IMR-90 (cell line): ENCODE measurements at regions not wholly inside any gene's neighbourhood (a gene's known extent, or its start where the extent isn't known, plus 50 kb on each side); places are given as distances from the start of the nearest gene placed in this dataset.

Source experiments
- ATAC-seq: fragments of 200-7000 bp; cut with Tn5 transposase; 2 replicates; pipeline ENCODE4 v1.9.1; 2020; ENCODE audit warnings: low read depth, mild to moderate bottlenecking, moderate library complexity
- BruUV-seq: library from RNA; stranded (reverse); fragments of 400-500 nt; replicated peaks from 2 replicates; lab custom pipeline; 2021; lab: Mats Ljungman, UMichigan
- CTCF ChIA-PET: fragments of 300-600 bp; formaldehyde crosslinking; extraction: SDS; loops from one replicate; lab custom pipeline; 2021; ENCODE audit warnings: antibody characterized with exemption; lab: Yijun Ruan, JAX
- POLR2A ChIA-PET: fragments of 300-600 bp; sonication (Branson Sonifier 250); formaldehyde crosslinking; loops from one replicate; lab custom pipeline; 2022; ENCODE audit warnings: antibody characterized with exemption; ENCODE audit not compliant: unreplicated experiment; lab: Charles Lee
- DNase-seq: peaks from one replicate; pipeline ENCODE4 v3.0.0; 2013
- H2AFZ ChIP-seq: replicated peaks from 2 replicates; pipeline ENCODE3; 2013; ENCODE audit warnings: low read length, mild to moderate bottlenecking; ENCODE audit not compliant: poor library complexity
- H2AK5ac ChIP-seq: 2 replicates; pipeline ENCODE4 v1.6.1; 2013; ENCODE audit warnings: low read depth, low read length, inconsistent platforms
- H2AK9ac ChIP-seq: replicated peaks from 2 replicates; pipeline ENCODE3; 2013; ENCODE audit warnings: mild to moderate bottlenecking, low read depth, low read length, moderate library complexity; ENCODE audit not compliant: poor library complexity
- H2BK120ac ChIP-seq: 2 replicates; pipeline ENCODE4 v1.6.1; 2013; ENCODE audit warnings: low read depth, low read length, inconsistent platforms
- H2BK15ac ChIP-seq: 3 replicates; pipeline ENCODE4 v1.6.1; 2013; ENCODE audit warnings: low read depth, low read length, inconsistent platforms
- H2BK20ac ChIP-seq: 2 replicates; pipeline ENCODE4 v1.6.1; 2013; ENCODE audit warnings: low read depth, mild to moderate bottlenecking, inconsistent platforms, low read length, moderate library complexity
- H2BK5ac ChIP-seq: 2 replicates; pipeline ENCODE4 v1.6.1; 2013; ENCODE audit warnings: mild to moderate bottlenecking, low read depth, low read length, inconsistent platforms; ENCODE audit not compliant: poor library complexity, severe bottlenecking
- H3K14ac ChIP-seq: replicated peaks from 2 replicates; pipeline ENCODE4 v1.6.1; 2013; ENCODE audit warnings: low read depth, low read length, inconsistent platforms
- H3K18ac ChIP-seq: 2 replicates; pipeline ENCODE4 v1.6.1; 2013; ENCODE audit warnings: low read depth, low read length, control low read depth
- H3K23ac ChIP-seq: 2 replicates; pipeline ENCODE4 v1.6.1; 2013; ENCODE audit warnings: low read depth, low read length, inconsistent platforms
- H3K27ac ChIP-seq: 2 replicates; pipeline ENCODE4 v1.5.1; 2013; ENCODE audit warnings: mild to moderate bottlenecking, control low read depth, low read length; ENCODE audit not compliant: insufficient read depth
- H3K27me3 ChIP-seq: 2 replicates; pipeline ENCODE4 v1.6.1; 2013; ENCODE audit warnings: low read length; ENCODE audit not compliant: control insufficient read depth, insufficient read depth
- H3K36me3 ChIP-seq: 2 replicates; pipeline ENCODE4 v1.6.1; 2013; ENCODE audit warnings: low read length, mixed read lengths; ENCODE audit not compliant: control insufficient read depth, insufficient read depth
- H3K4ac ChIP-seq: 2 replicates; pipeline ENCODE4 v1.6.1; 2013; ENCODE audit warnings: low read depth, low read length, inconsistent platforms
- H3K4me1 ChIP-seq: 2 replicates; pipeline ENCODE4 v1.6.1; 2013; ENCODE audit warnings: low read length, mixed read lengths; ENCODE audit not compliant: control insufficient read depth, insufficient read depth
- H3K4me2 ChIP-seq: 2 replicates; pipeline ENCODE4 v1.6.1; 2013; ENCODE audit warnings: low read depth, mild to moderate bottlenecking, control low read depth, low read length, moderate library complexity
- H3K4me3 ChIP-seq: 2 replicates; pipeline ENCODE4 v1.5.1; 2013; ENCODE audit warnings: low read depth, mild to moderate bottlenecking, control low read depth, low read length, moderate library complexity; ENCODE audit not compliant: insufficient read depth
- H3K56ac ChIP-seq: 2 replicates; pipeline ENCODE4 v1.6.1; 2013; ENCODE audit warnings: low read length, inconsistent platforms; ENCODE audit not compliant: insufficient read depth; ENCODE audit errors: extremely low read depth
- H3K79me1 ChIP-seq, 2 experiments: 2 replicates each; pipeline ENCODE4 v1.6.1; 2013; ENCODE audit warnings: low read length in 2 of 2, inconsistent platforms in 1 of 2, low read depth in 1 of 2
- H3K9ac ChIP-seq: 2 replicates; pipeline ENCODE4 v1.6.1; 2013; ENCODE audit warnings: low read depth, low read length, control low read depth
- H3K9me1 ChIP-seq: 2 replicates; pipeline ENCODE4 v1.6.1; 2013; ENCODE audit warnings: low read length, inconsistent platforms; ENCODE audit not compliant: insufficient read depth
- H3K9me3 ChIP-seq: 2 replicates; pipeline ENCODE4 v1.6.1; 2013; ENCODE audit warnings: low read length; ENCODE audit not compliant: control insufficient read depth, insufficient read depth
- H4K20me1 ChIP-seq: 2 replicates; pipeline ENCODE4 v1.6.1; 2013; ENCODE audit warnings: low read length, inconsistent platforms; ENCODE audit not compliant: insufficient read depth
- H4K5ac ChIP-seq: 2 replicates; pipeline ENCODE4 v1.6.1; 2013; ENCODE audit warnings: mild to moderate bottlenecking, low read depth, low read length, control low read depth
- H4K8ac ChIP-seq, 2 experiments: 2 replicates each; pipeline ENCODE4 v1.6.1; 2013; ENCODE audit warnings: low read depth in 2 of 2, low read length in 2 of 2, control low read depth in 1 of 2, inconsistent platforms in 1 of 2
- H4K91ac ChIP-seq: 2 replicates; pipeline ENCODE4 v1.6.1; 2013; ENCODE audit warnings: low read depth, low read length, inconsistent platforms; ENCODE audit not compliant: insufficient read depth
- CHD1 ChIP-seq: IDR thresholded peaks from 2 replicates; pipeline ENCODE4 v1.6.1; 2012; ENCODE audit warnings: low read depth, low read length, improper control_type of control experiment
- RCOR1 ChIP-seq: IDR thresholded peaks from 2 replicates; pipeline ENCODE4 v1.6.1; 2012; ENCODE audit warnings: mild to moderate bottlenecking, low read length, improper control_type of control experiment; ENCODE audit not compliant: insufficient replicate concordance
- WGBS, 2 experiments: methylation state at CpG; one replicate each; pipeline versions ENCODE4 v1.1.5 to v1.1.7; 2013; ENCODE audit warnings: missing lambda C conversion rate in 2 of 2; ENCODE audit not compliant: insufficient read length in 1 of 2; ENCODE audit errors: extremely low coverage in 2 of 2; 5-methylcytosine and 5-hydroxymethylcytosine counted together
- dilution Hi-C: fragments of 300-500 bp; cut with HindIII; formaldehyde crosslinking; loops from one replicate; pipeline ENCODE4 v1.14.3; 2018; ENCODE audit warnings: low sequenced_read_pairs; ENCODE audit not compliant: unreplicated experiment
- in situ Hi-C: fragments of 300-500 bp; cut with MboI; formaldehyde crosslinking; loops from 3 replicates; pipeline ENCODE4 v1.14.3; 2019; ENCODE audit warnings: low sequenced_read_pairs, inconsistent platforms, mixed read lengths
- intact Hi-C: fragments of 100-400 bp; cut with micrococcal nuclease; formaldehyde crosslinking; loops from 2 replicates; pipeline ENCODE4 v1.10.0; 2022

DNA sequence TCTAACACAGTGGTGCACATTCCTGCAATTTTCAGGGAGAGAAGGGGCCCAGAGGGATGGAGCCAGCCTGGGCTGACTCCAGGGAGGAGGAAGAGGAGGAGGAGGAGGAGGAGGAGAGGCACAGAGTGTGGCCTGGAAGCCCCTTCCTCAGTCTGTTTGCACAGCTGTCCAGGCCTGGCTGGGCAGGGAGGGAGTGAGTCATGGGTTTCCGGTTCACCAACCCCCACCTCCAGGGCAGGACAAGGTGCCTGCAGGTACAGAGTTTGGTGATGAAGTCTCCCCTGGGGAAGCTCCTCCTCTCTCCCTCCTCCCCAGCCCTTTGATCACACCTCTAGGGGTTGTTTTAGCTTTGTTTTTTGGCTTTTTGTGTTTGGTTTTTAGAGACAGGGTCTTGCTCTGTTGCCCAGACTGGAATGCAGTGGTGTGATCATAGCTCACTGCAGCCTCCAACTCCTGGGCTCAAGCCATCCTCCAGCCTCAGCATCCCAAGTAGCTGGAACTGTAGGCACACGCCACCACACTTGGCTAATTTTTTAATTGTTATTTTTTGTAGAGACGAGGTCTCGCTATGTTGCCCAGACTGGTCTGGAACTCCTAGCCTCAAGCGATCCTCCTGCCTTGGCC is 77.5 kb upstream of the CUX1 start:
- no peak for DNase-seq
- H3K4me1 ChIP-seq = no peaks in the 10 kb centered on the region
- no peak overlapping the region for H4K91ac ChIP-seq
- no peak overlapping the region for H2AFZ ChIP-seq
- H3K23ac ChIP-seq = no peak overlapping the region
- no peak overlapping the region for H2AK9ac ChIP-seq
- H3K36me3 ChIP-seq = no peaks in the 10 kb centered on the region
- dilution Hi-C loops (no loop called here), in situ Hi-C loops (no loop called here), intact Hi-C loops (no loop called here)
- no peak overlapping the region for H2BK15ac ChIP-seq
- peak overlapping the region; percentile 26; the same call in 1 of the 2 replicates for H2AK5ac ChIP-seq
- ChIA-PET CTCF (no interaction called here), POLR2A (no interaction called here)
- H2BK5ac ChIP-seq = no peak overlapping the region
- H3K4me2 ChIP-seq = no peak overlapping the region
- 100% methylated on average over 1 of the region's 5 CpGs; no CpG with 5 or more reads in 1 of the 2 experiments for WGBS, 2 experiments
- no peak overlapping the region for H4K5ac ChIP-seq
- no peak overlapping the region for H2BK20ac ChIP-seq
- no peak overlapping the region for H3K4me3 ChIP-seq
- ATAC-seq = no peak
- H4K20me1 ChIP-seq = no peaks in the 10 kb centered on the region
- peaks cover 20% of the 10 kb centered on the region for H3K27me3 ChIP-seq
- H3K9me1 ChIP-seq = no peaks in the 10 kb centered on the region
- no peak overlapping the region for H3K14ac ChIP-seq
- H3K27ac ChIP-seq = no peak overlapping the region
- no peak overlapping the region for H4K8ac ChIP-seq
- no peak overlapping the region for H3K4ac ChIP-seq
- no peak overlapping the region for H3K56ac ChIP-seq
- H3K9ac ChIP-seq = no peak overlapping the region
- no peak overlapping the region for H3K18ac ChIP-seq
- no TSS peak for BruUV-seq
- no peaks in the 10 kb centered on the region for H3K9me3 ChIP-seq
- no peaks in the 10 kb centered on the region for H3K79me1 ChIP-seq
- TF ChIP-seq CHD1 (no peak), RCOR1 (no peak)
- no peak overlapping the region for H2BK120ac ChIP-seq
